Immature natural killer cell (primary cell): ENCODE measurements at regions not wholly inside any gene's neighbourhood (a gene's known extent, or its start where the extent isn't known, plus 50 kb on each side); places are given as distances from the start of the nearest gene placed in this dataset.

ENCODE experiments used
- DNase-seq, 3 donors: peaks; one replicate each; pipeline ENCODE4 v3.0.0; 2022; ENCODE audit warnings: mixed read lengths in 1 of 3
- H3K27ac Mint-ChIP-seq, 6 donors: one replicate each; pipeline ENCODE4 v1.8.0; 2020; ENCODE audit warnings: mixed read lengths in 6 of 6, mild to moderate bottlenecking in 5 of 6, inconsistent platforms in 4 of 6, moderate library complexity in 3 of 6
- H3K27me3 Mint-ChIP-seq, 3 donors: one replicate each; pipeline ENCODE4 v1.8.0; 2020 to 2021; ENCODE audit warnings: low read depth in 3 of 3, mild to moderate bottlenecking in 3 of 3, mixed read lengths in 3 of 3, moderate library complexity in 3 of 3, inconsistent platforms in 1 of 3
- H3K36me3 Mint-ChIP-seq, 3 donors: one replicate each; pipeline ENCODE4 v1.8.0; 2020; ENCODE audit warnings: mixed read lengths in 3 of 3, inconsistent platforms in 2 of 3, mild to moderate bottlenecking in 2 of 3
- H3K4me1 Mint-ChIP-seq, 2 donors: one replicate each; pipeline ENCODE4 v1.8.0; 2020; ENCODE audit warnings: inconsistent platforms in 2 of 2, mild to moderate bottlenecking in 2 of 2, mixed read lengths in 2 of 2, moderate library complexity in 1 of 2
- H3K4me3 Mint-ChIP-seq, 5 donors: one replicate each; pipeline ENCODE4 v1.8.0; 2020; ENCODE audit warnings: mild to moderate bottlenecking in 5 of 5, mixed read lengths in 5 of 5, inconsistent platforms in 3 of 5, moderate library complexity in 3 of 5
- H3K9me3 Mint-ChIP-seq, 6 donors: one replicate each; pipeline ENCODE4 v1.8.0; 2020; ENCODE audit warnings: mild to moderate bottlenecking in 6 of 6, mixed read lengths in 6 of 6, inconsistent platforms in 4 of 6, moderate library complexity in 3 of 6

DNA sequence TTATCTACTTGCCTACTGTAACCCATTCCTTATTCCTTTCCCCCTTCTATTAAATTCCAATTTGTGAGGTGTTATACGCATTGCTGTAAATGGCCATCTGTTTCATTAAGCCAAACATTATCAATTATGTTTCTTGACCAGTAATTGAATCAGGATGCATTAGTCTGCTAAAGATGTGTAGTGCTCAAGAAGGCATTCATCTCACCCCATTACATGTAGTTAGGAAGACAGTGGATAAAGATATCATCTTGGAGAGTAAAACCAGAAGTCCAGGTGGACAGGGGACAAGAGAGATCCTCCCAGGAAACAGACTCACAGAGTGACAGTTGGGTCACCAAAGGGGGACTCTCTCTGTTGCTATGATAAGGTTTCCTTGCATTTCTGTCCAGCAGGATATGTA is 73.3 kb upstream of the FAM98A start:
- Mint-ChIP-seq H3K27ac (no peak overlapping the region), H3K4me3 (no peak overlapping the region), H3K36me3 (no peaks in the 10 kb centered on the region), H3K27me3 (peaks cover 0 to 2% (median 0%) of the 10 kb centered on the region in 3 donors), H3K4me1 (no peaks in the 10 kb centered on the region), H3K9me3 (no peaks in the 10 kb centered on the region)
- no peak for DNase-seq

DNA sequence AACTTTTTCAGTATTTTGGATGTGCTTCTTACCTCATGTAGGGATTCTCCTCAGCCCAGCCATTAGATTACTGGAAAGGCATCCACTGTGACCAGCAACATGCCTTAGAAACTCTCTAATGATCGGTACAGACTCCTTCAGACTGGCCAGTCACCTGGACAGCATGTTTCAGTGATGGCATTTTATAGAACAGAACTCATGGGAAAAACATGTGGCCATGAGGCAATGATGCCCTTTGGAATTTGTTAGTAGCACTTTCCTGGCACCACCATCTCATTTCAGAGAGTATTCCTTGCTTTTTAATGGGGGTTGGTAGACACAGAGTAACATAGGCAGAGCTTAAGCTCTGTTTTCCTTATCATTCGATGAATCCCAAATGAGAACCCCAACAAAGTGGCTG is 72.1 kb upstream of the FAM98A start:
- Mint-ChIP-seq H3K27ac (no peak overlapping the region), H3K4me3 (no peak overlapping the region), H3K36me3 (no peaks in the 10 kb centered on the region), H3K4me1 (no peaks in the 10 kb centered on the region), H3K27me3 (peaks cover 0 to 3% (median 2%) of the 10 kb centered on the region in 3 donors), H3K9me3 (no peaks in the 10 kb centered on the region)
- no peak for DNase-seq

DNA sequence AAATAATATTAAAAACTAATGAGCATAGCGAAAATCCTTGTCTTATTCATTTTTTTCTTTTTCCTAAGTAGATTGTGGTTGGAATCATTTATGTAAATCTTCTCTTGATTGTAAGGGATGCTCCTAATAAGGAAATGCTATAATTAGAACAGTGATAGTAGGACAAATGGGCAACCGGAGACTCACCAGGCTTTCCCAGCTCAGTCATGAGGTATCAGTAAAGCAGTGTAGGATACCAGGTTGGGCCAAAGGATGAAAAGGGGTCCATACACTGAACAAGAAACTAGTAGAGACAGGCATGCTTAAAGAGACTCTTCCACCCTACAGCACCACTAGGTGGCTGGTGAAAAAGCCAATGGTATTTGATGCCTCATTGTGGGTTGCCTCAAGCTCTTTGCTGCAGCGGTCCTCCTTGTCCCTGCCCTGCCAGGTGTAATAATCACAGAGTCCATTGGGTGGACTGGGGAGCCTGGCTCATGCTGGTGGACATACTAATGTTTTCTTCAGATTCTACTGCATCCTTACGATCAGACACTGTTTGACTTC is 71.4 kb upstream of the FAM98A start:
- Mint-ChIP-seq H3K9me3 (no peaks in the 10 kb centered on the region), H3K27ac (no peak overlapping the region), H3K27me3 (peaks cover 0 to 3% (median 2%) of the 10 kb centered on the region in 3 donors), H3K36me3 (no peaks in the 10 kb centered on the region), H3K4me3 (no peak overlapping the region), H3K4me1 (no peaks in the 10 kb centered on the region)
- no peak for DNase-seq

- no peaks in the 10 kb centered on the region for H3K36me3 Mint-ChIP-seq
These were observed 67.8 kb upstream of the FAM98A start for GRCh38 chr2:33666879-33667278.

DNA sequence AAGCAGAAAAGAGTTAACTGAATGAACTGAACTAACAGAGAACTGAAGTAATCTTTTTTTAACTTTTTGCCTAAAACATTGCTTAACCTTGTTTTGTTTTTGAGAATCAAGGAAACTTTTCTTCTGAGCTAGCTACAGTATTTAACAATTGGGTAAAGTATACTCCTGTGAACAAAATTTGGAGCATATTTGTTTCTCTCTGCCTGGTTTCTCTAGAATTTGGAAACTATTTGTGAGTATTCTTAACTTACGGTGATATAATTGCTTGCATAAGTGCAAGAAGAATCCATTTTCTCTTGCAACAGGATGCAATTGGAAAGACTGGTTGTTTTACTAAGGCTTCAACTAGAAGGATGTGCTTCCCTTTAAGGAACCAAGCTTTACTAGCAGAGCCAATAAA is 65.9 kb upstream of the FAM98A start:
- H3K4me1 Mint-ChIP-seq, result no peaks in the 10 kb centered on the region
- peaks cover 0 to 5% (median 0%) of the 10 kb centered on the region in 3 donors for H3K27me3 Mint-ChIP-seq
- no peaks in the 10 kb centered on the region for H3K36me3 Mint-ChIP-seq
- no peak overlapping the region for H3K4me3 Mint-ChIP-seq
- no peak overlapping the region for H3K27ac Mint-ChIP-seq
- peaks cover 0 to 4% (median 0%) of the 10 kb centered on the region in 6 donors for H3K9me3 Mint-ChIP-seq
- no peak for DNase-seq

More at GRCh38 chr2:33666879-33667278, 67.8 kb upstream of the FAM98A start:
- no peaks in the 10 kb centered on the region for H3K4me1 Mint-ChIP-seq
- peaks cover 0 to 3% (median 2%) of the 10 kb centered on the region in 3 donors for H3K27me3 Mint-ChIP-seq
- no peak overlapping the region for H3K4me3 Mint-ChIP-seq
- H3K27ac Mint-ChIP-seq, result no peak overlapping the region
- peaks cover 0 to 1% (median 0%) of the 10 kb centered on the region in 6 donors for H3K9me3 Mint-ChIP-seq
- no peak for DNase-seq

DNA sequence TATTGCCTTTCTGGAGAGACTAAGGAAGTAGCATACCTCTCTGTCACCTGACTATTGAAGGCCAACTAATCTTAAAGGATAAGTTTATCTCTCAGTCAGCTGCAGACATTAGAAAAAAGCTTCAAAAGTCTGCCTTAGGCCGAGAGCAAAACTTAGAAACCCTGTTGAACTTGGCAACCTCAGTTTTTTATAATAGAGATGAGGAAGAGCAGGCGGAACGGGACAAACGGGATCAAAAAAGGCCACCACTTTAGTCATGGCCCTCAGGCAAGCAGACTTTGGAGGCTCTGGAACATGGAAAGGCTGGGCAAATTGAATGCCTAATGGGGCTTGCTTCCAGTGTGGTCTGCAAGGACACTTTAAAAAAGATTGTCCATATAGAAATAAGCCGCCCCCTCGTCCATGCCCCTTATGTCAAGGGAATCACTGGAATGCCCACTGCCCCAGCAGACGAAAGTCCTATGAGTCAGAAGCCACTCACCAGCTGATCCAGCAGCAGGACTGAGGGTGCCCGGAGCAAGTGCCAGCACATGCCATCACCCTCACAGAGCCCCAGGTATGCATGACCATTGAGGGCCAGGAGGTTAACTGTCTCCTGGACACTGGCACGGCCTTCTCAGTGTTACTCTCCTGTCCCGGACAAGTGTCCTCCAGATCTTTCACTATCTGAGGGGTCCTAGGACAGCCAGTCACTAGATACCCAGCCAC is 61.5 kb upstream of the FAM98A start:
- H3K4me1 Mint-ChIP-seq, result no peaks in the 10 kb centered on the region
- H3K36me3 Mint-ChIP-seq, result no peaks in the 10 kb centered on the region
- H3K27ac Mint-ChIP-seq, result no peak overlapping the region
- DNase-seq, result no peak
- no peak overlapping the region for H3K4me3 Mint-ChIP-seq
- peaks cover 0 to 7% (median 4%) of the 10 kb centered on the region in 6 donors for H3K9me3 Mint-ChIP-seq
- H3K27me3 Mint-ChIP-seq, result peaks cover 2 to 7% (median 3%) of the 10 kb centered on the region in 3 donors

GRCh38 chr2:33655626-33656320 is 56.7 kb upstream of the FAM98A start:
- Mint-ChIP-seq H3K4me1 (no peaks in the 10 kb centered on the region), H3K27ac (no peak overlapping the region), H3K27me3 (peaks cover 4 to 7% (median 5%) of the 10 kb centered on the region in 3 donors), H3K4me3 (no peak overlapping the region), H3K36me3 (no peaks in the 10 kb centered on the region), H3K9me3 (peaks cover 0 to 6% (median 3%) of the 10 kb centered on the region in 6 donors)
- no peak for DNase-seq

- H3K4me1 Mint-ChIP-seq, result no peaks in the 10 kb centered on the region
- DNase-seq, result no peak
- peaks cover 0 to 8% (median 2%) of the 10 kb centered on the region in 6 donors for H3K9me3 Mint-ChIP-seq
- H3K4me3 Mint-ChIP-seq, result no peak overlapping the region
- no peak overlapping the region for H3K27ac Mint-ChIP-seq
- peaks cover 2 to 5% (median 4%) of the 10 kb centered on the region in 3 donors for H3K27me3 Mint-ChIP-seq
- H3K36me3 Mint-ChIP-seq, result no peaks in the 10 kb centered on the region
These were observed 53.7 kb upstream of the FAM98A start for GRCh38 chr2:33652830-33653229.

- Mint-ChIP-seq H3K9me3 (peaks cover 0 to 5% (median 0%) of the 10 kb centered on the region in 6 donors), H3K27ac (no peak overlapping the region), H3K4me1 (no peaks in the 10 kb centered on the region), H3K36me3 (peaks cover 0 to 4% (median 0%) of the 10 kb centered on the region in 3 donors), H3K27me3 (peaks cover 3 to 7% (median 4%) of the 10 kb centered on the region in 3 donors), H3K4me3 (no peak overlapping the region)
- no peak for DNase-seq
These were observed 51.1 kb upstream of the FAM98A start for GRCh38 chr2:33650171-33650570.
